Fibroblast of skin of back (primary cell): ENCODE measurements at regions not wholly inside any gene's neighbourhood (a gene's known extent, or its start where the extent isn't known, plus 50 kb on each side); places are given as distances from the start of the nearest gene placed in this dataset.

Source experiments
- DNase-seq: peaks from one replicate; pipeline ENCODE4 v3.0.0-alpha.2; 2013

DNA sequence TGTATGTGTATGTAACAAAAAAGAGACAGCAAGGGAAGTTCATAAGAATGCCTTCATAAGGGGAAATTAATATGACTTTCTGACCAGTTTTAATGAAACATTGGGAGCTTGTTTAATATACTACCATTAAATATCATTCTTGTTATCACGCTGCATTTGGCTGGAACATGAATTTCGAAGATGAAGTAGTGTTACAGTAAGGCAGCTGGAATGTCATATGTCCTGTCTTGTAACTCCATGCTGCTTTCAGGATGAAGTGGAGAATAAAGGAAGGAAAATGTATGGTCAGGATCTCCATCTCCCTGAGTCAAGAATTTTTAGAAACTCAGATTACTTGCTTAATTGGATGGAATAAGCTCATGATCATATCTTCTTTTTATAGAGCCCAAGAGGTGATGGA, 61.5 kb upstream of the DMAC1 start:
- DNase-seq, result no peak

DNA sequence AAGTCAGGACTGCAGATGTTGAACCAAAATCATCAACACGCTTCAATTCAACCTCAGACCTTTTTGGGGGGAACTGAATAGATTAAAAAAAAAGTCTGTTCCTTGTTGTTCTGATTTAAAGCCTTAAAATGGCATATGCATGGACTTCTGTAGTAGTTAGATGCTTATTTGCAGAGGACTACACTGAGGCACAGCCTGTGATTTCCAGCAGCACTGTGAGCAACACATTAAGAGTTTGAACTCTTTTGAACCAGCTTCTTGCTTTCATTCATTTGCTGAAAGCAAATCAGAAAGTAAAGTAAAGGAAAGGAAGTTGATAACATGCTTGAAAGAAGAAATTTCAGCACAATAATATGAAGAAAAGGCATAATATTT, 60.7 kb upstream of the DMAC1 start:
- no peak for DNase-seq

DNA sequence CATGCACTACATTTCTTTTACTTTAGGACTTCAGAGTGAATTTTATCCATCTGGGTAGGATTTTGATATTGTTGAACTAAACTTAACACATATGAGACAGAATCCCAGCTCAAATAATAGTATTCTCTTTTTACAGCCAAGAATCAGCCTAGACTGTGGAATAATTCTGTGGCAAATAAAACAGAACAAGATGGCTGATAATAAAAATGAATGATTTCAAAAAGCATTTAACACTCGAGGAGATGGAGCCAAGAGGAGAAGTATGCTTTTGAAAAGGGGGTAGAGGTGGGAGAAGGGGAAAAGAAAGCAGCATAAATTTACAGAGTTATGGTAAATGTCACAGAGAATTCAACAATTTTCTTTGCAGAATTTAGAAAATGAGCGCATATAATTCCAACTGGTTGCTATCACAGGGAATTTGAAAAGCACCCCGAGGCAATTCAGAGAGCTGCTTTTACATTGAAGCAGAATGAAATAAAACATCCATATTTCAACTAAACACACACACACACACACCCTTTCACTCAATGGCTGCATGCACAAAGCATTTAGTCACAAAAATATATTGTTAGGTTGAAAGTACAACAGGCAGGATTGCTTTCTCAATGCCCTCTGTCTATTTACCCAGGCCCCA, 60.2 kb upstream of the DMAC1 start:
- DNase-seq, result no peak

DNA sequence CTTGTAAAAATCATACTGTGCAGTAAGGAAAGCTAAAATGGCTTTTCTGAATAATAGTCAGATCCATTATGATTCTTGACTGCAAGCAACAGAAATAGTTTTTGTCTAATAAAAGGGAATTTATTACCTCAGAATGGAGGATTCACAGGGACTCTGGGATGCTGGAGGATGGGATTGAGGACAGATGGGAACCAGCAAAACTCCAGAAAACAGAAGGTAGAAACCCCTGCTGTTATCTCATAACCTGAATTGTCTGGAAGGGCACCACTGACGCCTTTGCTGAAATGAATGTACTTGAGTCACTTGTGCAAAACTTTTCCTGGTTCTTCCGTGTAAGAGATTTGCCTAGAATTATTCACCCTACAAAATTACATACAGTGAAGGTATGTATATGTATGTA, 58.6 kb upstream of the DMAC1 start:
- no peak for DNase-seq

DNA sequence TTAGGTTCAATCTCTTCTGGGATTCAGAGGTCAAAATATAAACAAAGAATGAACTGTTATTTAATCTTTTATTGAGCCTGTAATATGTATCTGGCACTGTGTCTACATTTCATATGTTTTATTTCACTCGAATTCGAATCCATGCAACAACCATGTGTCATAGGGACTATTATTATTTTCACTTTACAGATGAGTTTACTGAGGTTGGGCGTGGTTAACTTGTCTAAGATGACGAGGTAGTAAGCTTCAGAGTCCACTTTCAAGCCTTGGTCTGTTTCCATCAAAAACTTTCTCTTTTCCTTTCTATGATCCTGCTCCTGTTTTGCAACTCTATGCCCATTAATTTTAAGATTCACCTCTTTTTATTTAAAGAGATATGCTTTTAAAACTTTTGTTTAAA, 55.2 kb upstream of the DMAC1 start:
- no peak for DNase-seq
